Astrocyte (in vitro differentiated cells and primary cell): ENCODE measurements at regions not wholly inside any gene's neighbourhood (a gene's known extent, or its start where the extent isn't known, plus 50 kb on each side); places are given as distances from the start of the nearest gene placed in this dataset.

Experiments
- EZH2 ChIP-seq: IDR thresholded peaks from 2 replicates; pipeline ENCODE4 v1.6.1; 2012; ENCODE audit warnings: mild to moderate bottlenecking, low read length, inconsistent platforms; ENCODE audit not compliant: insufficient read depth
- TF ChIP-seq, protein P1 (sequence below): IDR thresholded peaks from 2 replicates; pipeline ENCODE4 v1.5.1; 2011; ENCODE audit warnings: low read depth, mild to moderate bottlenecking, inconsistent platforms, low read length, moderate library complexity; ENCODE audit not compliant: insufficient read depth

DNA sequence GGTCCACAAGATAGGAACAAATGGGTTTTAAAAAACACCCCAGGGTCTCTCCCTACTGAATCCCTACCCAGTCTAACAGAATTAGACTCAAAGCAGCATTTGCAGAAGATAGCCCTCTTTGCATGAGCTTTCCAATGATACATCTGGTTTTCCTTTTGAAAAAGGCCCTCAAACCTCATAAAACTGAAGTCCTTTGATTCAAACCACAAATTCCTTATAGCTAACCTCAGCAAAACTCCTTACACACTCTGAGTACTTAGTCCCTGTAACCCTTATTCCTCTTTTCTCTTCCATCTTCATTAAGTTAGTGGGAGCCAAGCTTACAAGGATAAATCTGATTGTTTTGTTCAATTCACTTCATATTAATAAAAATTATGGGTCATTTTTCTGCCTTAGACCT lies 90.5 kb upstream of the TNC start:
- TF ChIP-seq, protein P1, sequence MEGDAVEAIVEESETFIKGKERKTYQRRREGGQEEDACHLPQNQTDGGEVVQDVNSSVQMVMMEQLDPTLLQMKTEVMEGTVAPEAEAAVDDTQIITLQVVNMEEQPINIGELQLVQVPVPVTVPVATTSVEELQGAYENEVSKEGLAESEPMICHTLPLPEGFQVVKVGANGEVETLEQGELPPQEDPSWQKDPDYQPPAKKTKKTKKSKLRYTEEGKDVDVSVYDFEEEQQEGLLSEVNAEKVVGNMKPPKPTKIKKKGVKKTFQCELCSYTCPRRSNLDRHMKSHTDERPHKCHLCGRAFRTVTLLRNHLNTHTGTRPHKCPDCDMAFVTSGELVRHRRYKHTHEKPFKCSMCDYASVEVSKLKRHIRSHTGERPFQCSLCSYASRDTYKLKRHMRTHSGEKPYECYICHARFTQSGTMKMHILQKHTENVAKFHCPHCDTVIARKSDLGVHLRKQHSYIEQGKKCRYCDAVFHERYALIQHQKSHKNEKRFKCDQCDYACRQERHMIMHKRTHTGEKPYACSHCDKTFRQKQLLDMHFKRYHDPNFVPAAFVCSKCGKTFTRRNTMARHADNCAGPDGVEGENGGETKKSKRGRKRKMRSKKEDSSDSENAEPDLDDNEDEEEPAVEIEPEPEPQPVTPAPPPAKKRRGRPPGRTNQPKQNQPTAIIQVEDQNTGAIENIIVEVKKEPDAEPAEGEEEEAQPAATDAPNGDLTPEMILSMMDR, result no peak
- TF ChIP-seq EZH2, result no peak
